Loucy (cell line): ENCODE measurements at regions not wholly inside any gene's neighbourhood (a gene's known extent, or its start where the extent isn't known, plus 50 kb on each side); places are given as distances from the start of the nearest gene placed in this dataset.

ENCODE experiments used
- EZH2phosphoT487 ChIP-seq: fragments of 200-600 bp; IDR thresholded peaks from 2 replicates; pipeline ENCODE4 v1.6.1; 2018; ENCODE audit warnings: antibody characterized with exemption, mild to moderate bottlenecking, moderate library complexity, borderline replicate concordance
- TF ChIP-seq, protein P1 (sequence below): fragments of 200-600 bp; sonication (generic); conservative IDR thresholded peaks from 2 replicates; pipeline ENCODE4 v1.5.1; 2014; ENCODE audit warnings: mild to moderate bottlenecking, antibody characterized with exemption, low read length

DNA sequence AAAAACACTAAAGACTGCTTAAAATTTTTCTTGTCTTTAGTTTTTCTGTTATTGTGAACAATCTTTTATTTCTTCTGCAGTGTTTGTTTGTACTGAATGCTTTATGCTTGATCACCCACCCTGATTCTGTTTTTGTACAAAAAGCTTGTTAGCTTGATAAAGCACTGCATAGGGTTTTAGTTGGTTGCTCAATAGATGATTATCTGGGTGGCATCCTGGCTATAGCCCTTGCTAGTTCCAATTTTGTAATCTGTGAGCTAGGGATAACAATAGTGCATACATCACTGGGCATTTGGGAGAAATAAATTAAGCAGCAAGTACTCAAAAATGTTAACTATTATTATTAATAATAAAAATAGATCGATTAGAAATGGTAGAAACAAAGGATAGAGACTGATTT, 102.3 kb downstream of the ZPLD1 start:
- TF ChIP-seq, protein P1, sequence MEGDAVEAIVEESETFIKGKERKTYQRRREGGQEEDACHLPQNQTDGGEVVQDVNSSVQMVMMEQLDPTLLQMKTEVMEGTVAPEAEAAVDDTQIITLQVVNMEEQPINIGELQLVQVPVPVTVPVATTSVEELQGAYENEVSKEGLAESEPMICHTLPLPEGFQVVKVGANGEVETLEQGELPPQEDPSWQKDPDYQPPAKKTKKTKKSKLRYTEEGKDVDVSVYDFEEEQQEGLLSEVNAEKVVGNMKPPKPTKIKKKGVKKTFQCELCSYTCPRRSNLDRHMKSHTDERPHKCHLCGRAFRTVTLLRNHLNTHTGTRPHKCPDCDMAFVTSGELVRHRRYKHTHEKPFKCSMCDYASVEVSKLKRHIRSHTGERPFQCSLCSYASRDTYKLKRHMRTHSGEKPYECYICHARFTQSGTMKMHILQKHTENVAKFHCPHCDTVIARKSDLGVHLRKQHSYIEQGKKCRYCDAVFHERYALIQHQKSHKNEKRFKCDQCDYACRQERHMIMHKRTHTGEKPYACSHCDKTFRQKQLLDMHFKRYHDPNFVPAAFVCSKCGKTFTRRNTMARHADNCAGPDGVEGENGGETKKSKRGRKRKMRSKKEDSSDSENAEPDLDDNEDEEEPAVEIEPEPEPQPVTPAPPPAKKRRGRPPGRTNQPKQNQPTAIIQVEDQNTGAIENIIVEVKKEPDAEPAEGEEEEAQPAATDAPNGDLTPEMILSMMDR, result no peak
- TF ChIP-seq EZH2phosphoT487, result no peak
